Calu3 (cell line): ENCODE measurements at regions not wholly inside any gene's neighbourhood (a gene's known extent, or its start where the extent isn't known, plus 50 kb on each side); places are given as distances from the start of the nearest gene placed in this dataset.

ENCODE experiments used
- BruUV-seq: library from RNA; stranded (reverse); fragments of 400-500 nt; replicated peaks from 2 replicates; lab custom pipeline; 2021; lab: Mats Ljungman, UMichigan
- CTCF ChIA-PET: fragments of 300-600 bp; sonication (Branson Sonifier 250); formaldehyde crosslinking; loops from one replicate; lab custom pipeline; 2022; ENCODE audit warnings: antibody characterized with exemption; lab: Charles Lee
- DNase-seq: peaks from one replicate; pipeline ENCODE4 v3.0.0; 2022
- H3K27ac Mint-ChIP-seq: one replicate; pipeline ENCODE4 v1.8.0; 2022; ENCODE audit warnings: mixed read lengths; ENCODE audit not compliant: unreplicated experiment
- H3K27me3 Mint-ChIP-seq: one replicate; pipeline ENCODE4 v1.8.0; 2022; ENCODE audit warnings: mixed read lengths; ENCODE audit not compliant: unreplicated experiment
- H3K36me3 Mint-ChIP-seq: one replicate; pipeline ENCODE4 v1.8.0; 2022; ENCODE audit warnings: mild to moderate bottlenecking, moderate library complexity, mixed read lengths; ENCODE audit not compliant: insufficient read depth, unreplicated experiment
- H3K4me1 Mint-ChIP-seq: one replicate; pipeline ENCODE4 v1.8.0; 2022; ENCODE audit warnings: mild to moderate bottlenecking, low read depth, mixed read lengths; ENCODE audit not compliant: unreplicated experiment
- H3K4me3 Mint-ChIP-seq: one replicate; pipeline ENCODE4 v1.8.0; 2022; ENCODE audit warnings: mild to moderate bottlenecking, low read depth, moderate library complexity, mixed read lengths; ENCODE audit not compliant: unreplicated experiment
- H3K9me3 Mint-ChIP-seq: one replicate; pipeline ENCODE4 v1.8.0; 2022; ENCODE audit warnings: low read depth, mixed read lengths; ENCODE audit not compliant: unreplicated experiment
- CTCF ChIP-seq: fragments of 200-600 bp; IDR thresholded peaks from one replicate; pipeline ENCODE4 v1.8.0; 2022; ENCODE audit warnings: antibody characterized with exemption; ENCODE audit not compliant: unreplicated experiment
- intact Hi-C: fragments of 100-400 bp; cut with micrococcal nuclease; formaldehyde crosslinking; loops from one replicate; pipeline ENCODE4 v1.10.0; 2022; ENCODE audit not compliant: unreplicated experiment

- TF ChIP-seq CTCF: no peak
- BruUV-seq: no TSS peak
- Mint-ChIP-seq H3K4me1 (no peaks in the 10 kb centered on the region), H3K4me3 (no peak overlapping the region), H3K27me3 (no peaks in the 10 kb centered on the region), H3K27ac (no peak overlapping the region), H3K36me3 (no peaks in the 10 kb centered on the region), H3K9me3 (no peaks in the 10 kb centered on the region)
- no peak for DNase-seq
- intact Hi-C loops: no loop called here
- CTCF ChIA-PET: no interaction called here
Measured at GRCh38 chr16:11420895-11421294, 75.6 kb downstream of the RMI2 start.

- TF ChIP-seq CTCF: no peak
- no peak overlapping the region for H3K27ac Mint-ChIP-seq
- no peaks in the 10 kb centered on the region for H3K9me3 Mint-ChIP-seq
- peaks cover 1% of the 10 kb centered on the region for H3K4me1 Mint-ChIP-seq
- no peak overlapping the region for H3K4me3 Mint-ChIP-seq
- intact Hi-C loops: no loop called here
- DNase-seq: no peak
- CTCF ChIA-PET: interaction anchor here (0.9 kb wide), 1 partner anchor 11 kb away, joined by 3 read pairs; no protein-coding TSS in a partner anchor
- H3K27me3 Mint-ChIP-seq: no peaks in the 10 kb centered on the region
- no TSS peak for BruUV-seq
- no peaks in the 10 kb centered on the region for H3K36me3 Mint-ChIP-seq
Measured at GRCh38 chr16:11422381-11423314, 77.4 kb downstream of the RMI2 start.

GRCh38 chr16:11423315-11424117 is 78.3 kb downstream of the RMI2 start:
- CTCF ChIA-PET: no interaction called here
- no peak for TF ChIP-seq CTCF
- H3K36me3 Mint-ChIP-seq: no peaks in the 10 kb centered on the region
- no peaks in the 10 kb centered on the region for H3K9me3 Mint-ChIP-seq
- intact Hi-C loops: no loop called here
- H3K27ac Mint-ChIP-seq: no peak overlapping the region
- H3K4me3 Mint-ChIP-seq: no peak overlapping the region
- H3K27me3 Mint-ChIP-seq: no peaks in the 10 kb centered on the region
- BruUV-seq: no TSS peak
- H3K4me1 Mint-ChIP-seq: peaks cover 10% of the 10 kb centered on the region
- DNase-seq: no peak

- intact Hi-C loops: no loop called here
- Mint-ChIP-seq H3K4me3 (no peak overlapping the region), H3K36me3 (no peaks in the 10 kb centered on the region), H3K27me3 (no peaks in the 10 kb centered on the region), H3K4me1 (peaks cover 16% of the 10 kb centered on the region), H3K9me3 (no peaks in the 10 kb centered on the region), H3K27ac (no peak overlapping the region)
- DNase-seq: no peak
- CTCF ChIA-PET: interaction anchor here (0.5 kb wide), 1 partner anchor 277 kb away, joined by 5 read pairs; no protein-coding TSS in a partner anchor
- no peak for TF ChIP-seq CTCF
- no TSS peak for BruUV-seq
Measured at GRCh38 chr16:11424118-11424460, 78.8 kb downstream of the RMI2 start.
